Epithelial cell of proximal tubule (primary cell): ENCODE measurements at regions not wholly inside any gene's neighbourhood (a gene's known extent, or its start where the extent isn't known, plus 50 kb on each side); places are given as distances from the start of the nearest gene placed in this dataset.

Experiments used
- DNase-seq: peaks from one replicate; pipeline ENCODE4 v3.0.0-alpha.2; 2011; ENCODE audit warnings: low read depth
- H3K4me3 ChIP-seq: 2 replicates; pipeline ENCODE4 v1.5.1; 2011; ENCODE audit warnings: low read depth, mild to moderate bottlenecking, low read length
- CTCF ChIP-seq: conservative IDR thresholded peaks from 2 replicates; pipeline ENCODE4 v1.5.1; 2012; ENCODE audit warnings: low read depth, mild to moderate bottlenecking, low read length

DNA sequence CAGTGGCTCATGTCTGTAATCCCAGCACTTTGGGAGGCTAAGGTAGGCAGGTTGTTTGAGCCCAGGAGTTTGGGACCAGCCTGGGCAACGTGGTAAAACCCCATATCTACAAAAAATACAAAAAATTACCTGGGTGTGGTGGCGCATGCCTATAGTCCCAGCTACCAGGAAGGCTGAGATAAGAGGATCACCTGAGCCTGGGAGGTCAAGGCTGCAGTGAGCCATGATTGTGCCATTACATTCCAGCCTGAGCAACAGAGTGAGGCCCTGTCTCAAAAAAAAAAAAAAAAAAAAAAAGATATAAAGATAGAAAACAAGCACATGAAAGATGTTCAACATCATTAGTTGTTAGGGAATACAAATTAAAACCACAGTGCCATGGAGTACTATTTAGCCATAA lies 65.3 kb upstream of the UGP2 start:
- DNase-seq, result no peak
- TF ChIP-seq CTCF, result no peak
- H3K4me3 ChIP-seq, result no peak overlapping the region

DNA sequence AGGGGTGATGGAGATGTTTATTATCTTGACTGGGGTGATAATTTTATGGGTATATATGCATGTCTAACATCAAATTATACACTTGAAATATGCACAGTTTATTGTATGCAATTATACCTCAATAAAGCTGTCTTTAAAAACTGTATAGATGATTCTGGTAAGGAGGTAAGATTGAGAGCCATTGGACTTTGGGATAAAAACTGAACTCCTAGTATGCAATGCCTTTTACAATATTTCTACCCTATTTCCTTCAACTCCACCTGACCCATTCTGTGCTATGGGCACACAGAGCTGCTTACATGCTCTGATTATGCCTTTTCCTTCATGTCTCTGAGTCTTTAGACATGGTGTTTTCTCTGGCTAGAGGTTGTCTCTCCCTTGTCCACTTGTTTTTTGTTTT lies 63.9 kb upstream of the UGP2 start:
- H3K4me3 ChIP-seq, result no peak overlapping the region
- DNase-seq, result no peak
- no peak for TF ChIP-seq CTCF

DNA sequence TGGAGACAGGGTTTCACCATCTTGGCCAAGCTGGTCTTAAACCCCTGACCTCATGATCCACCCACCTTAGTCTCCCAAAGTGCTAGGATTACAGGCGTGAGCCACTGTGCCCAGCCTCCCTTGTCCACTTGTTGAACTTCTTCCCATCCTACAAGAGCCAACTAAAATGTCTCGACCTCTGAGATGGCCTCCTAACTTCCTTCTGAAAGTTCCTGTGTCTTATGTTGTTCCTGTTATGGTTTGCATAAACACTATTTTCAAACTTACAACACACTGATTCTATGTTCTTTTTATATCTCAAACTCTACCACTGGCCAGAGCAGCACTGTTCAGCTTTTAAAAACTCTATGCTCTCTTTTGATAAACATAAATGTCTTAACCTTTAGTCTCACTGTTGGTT lies 63.3 kb upstream of the UGP2 start:
- no peak for TF ChIP-seq CTCF
- no peak for DNase-seq
- H3K4me3 ChIP-seq, result no peak overlapping the region

DNA sequence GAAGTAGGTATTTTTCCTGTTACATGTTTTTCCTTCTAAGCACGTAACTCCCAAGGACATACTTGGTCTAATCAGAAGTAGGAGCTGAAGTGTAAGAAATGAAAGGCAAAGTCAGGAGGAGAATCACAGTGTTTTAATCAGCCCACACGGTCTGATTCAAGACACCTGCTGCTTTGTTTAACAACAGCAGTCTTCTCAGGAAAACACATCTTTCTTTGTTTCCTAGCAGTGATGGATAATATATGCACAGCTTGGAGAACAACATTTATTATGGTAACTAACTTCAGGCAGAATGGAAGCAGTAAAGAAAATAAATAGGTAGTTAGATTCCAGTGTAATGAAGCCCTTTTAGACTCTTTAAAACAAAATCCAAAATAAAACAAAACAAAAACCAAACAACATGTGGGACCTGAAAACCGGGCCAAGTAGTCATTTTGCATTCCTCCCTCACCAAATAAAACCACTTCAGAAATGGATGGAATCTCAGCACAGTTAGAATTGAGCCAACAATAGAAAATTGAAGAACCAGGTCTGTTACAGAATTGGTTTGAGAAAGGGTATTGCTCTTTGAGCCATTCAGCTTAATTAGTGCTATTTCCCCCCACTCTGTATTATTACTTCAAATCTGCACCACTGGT lies 61.1 kb upstream of the UGP2 start:
- H3K4me3 ChIP-seq, result no peak overlapping the region
- TF ChIP-seq CTCF, result no peak
- no peak for DNase-seq

DNA sequence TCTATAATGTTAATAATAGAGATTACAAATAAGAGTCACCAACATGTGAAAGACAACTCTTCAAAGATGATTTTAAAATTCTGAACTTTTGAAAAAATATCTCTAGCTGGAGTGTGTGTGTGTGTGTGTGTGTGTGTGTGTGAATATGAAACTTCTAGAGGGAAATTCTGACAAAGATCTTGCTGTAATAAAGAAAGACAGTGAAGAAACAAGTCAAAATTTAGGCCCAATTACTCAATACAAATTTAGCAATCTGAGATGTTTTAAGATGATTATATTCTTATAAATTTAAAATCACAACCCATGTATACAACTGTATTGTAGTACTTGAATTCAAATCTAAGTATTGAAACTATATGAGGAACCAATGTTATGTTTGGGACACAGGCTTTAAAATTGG lies 57.2 kb upstream of the UGP2 start:
- DNase-seq, result no peak
- no peak for TF ChIP-seq CTCF
- H3K4me3 ChIP-seq, result no peak overlapping the region

DNA sequence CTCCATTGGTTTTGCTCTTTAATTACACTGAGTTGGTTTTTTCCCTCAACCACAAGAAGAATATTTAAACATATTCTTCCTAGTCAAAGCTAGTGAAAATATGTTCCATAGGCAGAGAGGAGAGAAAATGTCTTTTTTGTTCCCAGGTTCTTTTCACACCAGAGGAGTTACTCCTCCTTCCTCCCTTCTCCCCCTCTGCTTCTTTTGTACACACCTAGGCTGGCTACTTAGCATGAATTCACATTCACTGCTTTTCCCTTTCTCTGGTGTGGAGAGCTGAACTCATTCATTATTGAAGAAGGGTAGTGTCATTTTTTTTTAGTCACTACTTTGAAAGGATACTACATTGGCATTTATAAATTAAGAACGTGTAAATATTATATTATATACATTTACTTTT lies 56.6 kb upstream of the UGP2 start:
- no peak for DNase-seq
- TF ChIP-seq CTCF, result no peak
- no peak overlapping the region for H3K4me3 ChIP-seq

GRCh38 chr2:63786471-63786870 lies 55.2 kb upstream of the UGP2 start:
- no peak for TF ChIP-seq CTCF
- H3K4me3 ChIP-seq, result no peak overlapping the region
- DNase-seq, result no peak
